AG09309 (cell line): ENCODE measurements at regions not wholly inside any gene's neighbourhood (a gene's known extent, or its start where the extent isn't known, plus 50 kb on each side); places are given as distances from the start of the nearest gene placed in this dataset.

ENCODE experiments used
- DNase-seq: peaks from one replicate; pipeline ENCODE4 v3.0.0-alpha.2; 2010; ENCODE audit warnings: low read depth
- H3K4me3 ChIP-seq: 2 replicates; pipeline ENCODE4 v1.5.1; 2011; ENCODE audit warnings: mild to moderate bottlenecking, low read depth, low read length, moderate library complexity; ENCODE audit not compliant: control insufficient read depth
- TF ChIP-seq, protein P1 (sequence below): IDR thresholded peaks from 2 replicates; pipeline ENCODE4 v1.5.1; 2011; ENCODE audit warnings: mild to moderate bottlenecking, low read depth, low read length, inconsistent platforms; ENCODE audit not compliant: insufficient read depth, control insufficient read depth; ENCODE audit errors: missing control alignments

DNA sequence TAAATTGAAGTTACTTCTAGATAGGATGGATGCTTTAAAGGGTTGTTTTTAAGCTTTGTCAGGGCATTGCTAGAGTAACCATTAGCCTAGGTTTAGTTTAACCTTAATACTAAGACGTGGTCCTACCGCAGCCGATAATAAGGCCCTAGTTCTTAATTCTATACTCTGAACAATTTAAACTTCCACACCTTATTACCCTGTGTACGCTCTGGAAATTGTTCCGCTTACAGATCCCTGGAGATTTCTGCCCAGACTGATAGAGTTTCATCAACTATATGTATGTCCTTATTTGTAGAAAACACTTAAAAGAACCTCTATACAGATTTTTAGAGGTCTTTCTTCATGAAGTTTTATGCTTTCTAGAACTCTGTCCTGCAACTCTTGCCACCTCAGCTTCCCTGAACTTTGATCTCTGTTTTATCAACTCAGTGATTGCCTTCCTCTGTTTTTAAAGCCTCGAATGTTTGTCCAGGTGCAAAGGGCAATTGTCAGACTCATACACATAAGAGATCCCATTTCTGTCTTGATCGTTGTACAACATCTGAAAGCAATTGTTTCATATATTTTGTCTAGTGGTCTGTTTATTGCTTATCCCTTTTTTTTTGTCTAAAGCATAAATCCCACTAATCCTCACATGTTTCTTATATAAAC is 71.1 kb upstream of the VCX start:
- H3K4me3 ChIP-seq, result no peak overlapping the region
- TF ChIP-seq, protein P1, sequence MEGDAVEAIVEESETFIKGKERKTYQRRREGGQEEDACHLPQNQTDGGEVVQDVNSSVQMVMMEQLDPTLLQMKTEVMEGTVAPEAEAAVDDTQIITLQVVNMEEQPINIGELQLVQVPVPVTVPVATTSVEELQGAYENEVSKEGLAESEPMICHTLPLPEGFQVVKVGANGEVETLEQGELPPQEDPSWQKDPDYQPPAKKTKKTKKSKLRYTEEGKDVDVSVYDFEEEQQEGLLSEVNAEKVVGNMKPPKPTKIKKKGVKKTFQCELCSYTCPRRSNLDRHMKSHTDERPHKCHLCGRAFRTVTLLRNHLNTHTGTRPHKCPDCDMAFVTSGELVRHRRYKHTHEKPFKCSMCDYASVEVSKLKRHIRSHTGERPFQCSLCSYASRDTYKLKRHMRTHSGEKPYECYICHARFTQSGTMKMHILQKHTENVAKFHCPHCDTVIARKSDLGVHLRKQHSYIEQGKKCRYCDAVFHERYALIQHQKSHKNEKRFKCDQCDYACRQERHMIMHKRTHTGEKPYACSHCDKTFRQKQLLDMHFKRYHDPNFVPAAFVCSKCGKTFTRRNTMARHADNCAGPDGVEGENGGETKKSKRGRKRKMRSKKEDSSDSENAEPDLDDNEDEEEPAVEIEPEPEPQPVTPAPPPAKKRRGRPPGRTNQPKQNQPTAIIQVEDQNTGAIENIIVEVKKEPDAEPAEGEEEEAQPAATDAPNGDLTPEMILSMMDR, result no peak
- DNase-seq, result no peak

DNA sequence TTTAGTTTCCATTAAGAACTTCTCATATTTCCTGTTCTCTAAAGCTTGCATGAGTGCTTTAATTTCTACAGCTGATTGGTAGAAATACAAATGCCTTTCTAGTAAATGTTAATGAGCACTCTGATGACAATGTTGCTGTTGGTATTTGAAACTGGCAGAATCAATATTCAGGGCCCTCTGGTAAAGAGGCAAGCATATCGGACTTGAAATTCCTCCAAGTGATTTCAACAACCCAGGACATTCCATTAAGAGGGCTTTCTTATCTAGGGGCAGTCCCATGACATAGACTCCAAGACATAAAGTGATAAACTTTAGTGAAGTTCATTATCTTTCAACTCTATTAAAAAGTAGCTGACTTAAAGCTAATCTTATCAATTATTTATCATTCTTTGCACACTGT is 83.1 kb upstream of the VCX start:
- DNase-seq, result no peak
- TF ChIP-seq, protein P1, result no peak
- no peak overlapping the region for H3K4me3 ChIP-seq

DNA sequence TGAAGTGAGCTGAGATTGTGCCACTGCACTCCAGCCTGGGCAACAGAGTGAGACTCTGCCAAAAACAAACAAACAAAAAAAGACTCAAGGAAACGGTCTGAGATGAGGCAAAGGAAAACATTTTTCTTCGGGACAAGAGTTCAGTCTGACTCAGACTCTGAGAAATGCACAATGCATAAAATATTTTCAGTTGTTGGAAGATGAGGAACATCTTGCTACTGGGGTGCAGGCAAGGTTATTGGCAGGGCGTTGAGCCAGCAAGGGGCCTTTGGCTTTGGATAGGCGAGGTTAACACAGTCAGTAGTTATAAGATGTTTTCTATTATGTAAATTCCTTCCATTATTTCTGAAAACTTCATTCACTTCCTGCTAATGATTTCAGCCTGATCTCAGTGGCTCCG is 96.1 kb upstream of the VCX start:
- TF ChIP-seq, protein P1, result no peak
- no peak overlapping the region for H3K4me3 ChIP-seq
- no peak for DNase-seq

DNA sequence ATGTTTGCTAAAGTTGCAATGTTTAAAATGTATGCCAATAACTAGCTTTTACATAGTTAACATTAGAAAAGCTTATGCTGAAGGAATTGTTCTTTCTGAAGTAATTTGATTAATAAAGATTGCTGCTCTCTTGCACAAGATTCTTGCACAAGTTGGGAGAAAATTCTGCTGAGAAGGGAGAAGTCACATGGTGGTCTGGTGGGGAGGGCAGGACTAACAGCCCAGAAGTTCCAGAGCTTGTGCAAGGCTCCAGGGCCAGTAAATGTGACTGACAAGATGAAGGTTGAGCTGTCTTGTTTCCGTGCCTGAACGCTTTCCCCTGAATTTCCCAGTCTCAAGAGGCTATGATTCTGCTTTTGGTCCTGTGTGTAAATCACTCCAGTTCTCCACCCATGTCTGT is 112.9 kb upstream of the VCX start:
- DNase-seq, result no peak
- TF ChIP-seq, protein P1, result no peak
- H3K4me3 ChIP-seq, result no peak overlapping the region

DNA sequence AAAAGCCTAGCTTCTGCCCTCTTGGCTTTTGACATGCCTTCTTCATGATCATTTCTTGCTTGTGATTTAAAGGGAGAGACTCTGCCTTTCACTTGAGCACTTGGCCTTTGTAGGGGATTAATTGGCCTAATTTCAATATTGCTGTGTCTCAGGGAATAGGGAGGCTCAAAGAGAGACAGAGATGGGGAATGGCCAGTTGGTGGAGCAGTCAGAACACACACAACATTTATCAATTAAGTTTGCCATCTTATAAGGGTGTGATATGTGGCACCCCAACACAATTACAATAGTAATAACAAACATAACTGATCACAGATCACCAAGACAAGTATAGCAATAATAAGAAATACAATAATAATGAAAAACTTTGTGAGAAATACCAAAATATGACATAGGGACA is 122.5 kb upstream of the VCX start:
- TF ChIP-seq, protein P1, result no peak
- DNase-seq, result no peak
- no peak overlapping the region for H3K4me3 ChIP-seq

DNA sequence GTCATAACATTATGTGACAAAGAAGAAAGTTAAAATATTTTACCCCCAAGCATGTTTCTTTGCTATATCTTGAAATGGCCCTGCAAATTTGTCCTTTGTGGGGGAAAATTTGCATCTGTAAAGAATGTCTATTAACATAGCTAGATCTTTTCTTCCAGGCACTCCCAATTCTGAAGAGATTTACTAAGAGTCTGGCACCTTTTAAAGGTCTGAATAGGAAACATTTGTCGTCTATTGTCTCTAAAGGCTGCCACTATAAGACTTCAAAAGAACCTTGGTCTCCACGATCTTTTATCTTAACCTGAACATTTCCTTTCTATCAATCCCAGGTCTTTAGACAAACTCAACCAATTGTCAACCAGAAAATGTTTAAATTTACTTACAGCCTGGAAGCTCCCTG is 128.6 kb upstream of the VCX start:
- no peak for DNase-seq
- TF ChIP-seq, protein P1, result no peak

DNA sequence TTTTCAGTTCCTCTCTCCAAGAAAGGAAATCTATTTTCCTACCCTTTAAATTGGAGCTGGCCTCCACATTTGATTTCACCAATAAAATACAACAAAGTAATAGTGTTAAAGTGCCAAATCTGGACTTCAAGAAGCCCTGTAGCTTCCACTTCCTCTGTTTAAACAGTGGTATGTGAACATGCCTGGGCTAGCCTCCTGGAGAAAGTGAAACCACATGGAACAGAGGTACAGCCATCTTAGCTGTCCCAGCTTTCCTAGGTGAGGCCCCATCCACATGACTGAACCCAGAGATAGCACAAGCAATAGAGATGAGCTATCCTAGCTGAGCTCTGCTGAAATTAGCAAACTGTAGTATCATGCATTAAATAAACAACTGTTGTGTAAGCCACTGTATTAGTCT is 131.8 kb upstream of the VCX start:
- DNase-seq, result no peak
- H3K4me3 ChIP-seq, result no peak overlapping the region
- TF ChIP-seq, protein P1, result no peak

More for the DNA sequence above, 128.6 kb upstream of the VCX start:
- H3K4me3 ChIP-seq, result no peak overlapping the region
